HCT116 (cell line): ENCODE measurements at regions not wholly inside any gene's neighbourhood (a gene's known extent, or its start where the extent isn't known, plus 50 kb on each side); places are given as distances from the start of the nearest gene placed in this dataset.

Experiments used
- ATAC-seq: fragments of 200-7000 bp; cut with Tn5 transposase; 2 replicates; pipeline ENCODE4 v1.9.1; 2020; ENCODE audit warnings: mild to moderate bottlenecking, moderate library complexity
- BruUV-seq: library from RNA; stranded (reverse); fragments of 400-500 nt; replicated peaks from 2 replicates; lab custom pipeline; 2021; lab: Mats Ljungman, UMichigan
- CTCF ChIA-PET: fragments of 300-600 bp; sonication (Branson Sonifier 250); formaldehyde crosslinking; loops from one replicate; lab custom pipeline; 2021; ENCODE audit warnings: antibody characterized with exemption; lab: Charles Lee
- POLR2A ChIA-PET: fragments of 300-600, 350-600 bp; sonication (Branson Sonifier 250); formaldehyde crosslinking; loops from one replicate; lab custom pipeline; 2021; ENCODE audit warnings: antibody characterized with exemption; lab: Charles Lee
- RAD21 ChIA-PET, 2 experiments: fragments of 300-600 bp; sonication (Branson Sonifier 250); formaldehyde crosslinking; loops; one replicate each; lab custom pipeline; 2023; ENCODE audit warnings: low total read pairs in 2 of 2; ENCODE audit not compliant: uncharacterized antibody in 2 of 2, unreplicated experiment in 2 of 2, low non-redundant PET in 1 of 2; lab: Charles Lee
- DNase-seq: peaks from one replicate; pipeline ENCODE4 v3.0.0-alpha.2; 2010; ENCODE audit warnings: low read depth, low spot score
- H2AFZ ChIP-seq: fragments of 200-600 bp; shearing (Covaris generic), sonication (generic); 2 replicates; pipeline ENCODE4 v1.6.1; 2017; ENCODE audit warnings: low read depth, mixed run types, mixed read lengths, antibody characterized with exemption, low read length; ENCODE audit not compliant: poor library complexity, severe bottlenecking
- H3K27ac ChIP-seq: 2 replicates; pipeline ENCODE4 v1.5.1; 2012; ENCODE audit warnings: low read depth, low read length
- H3K27me3 ChIP-seq: fragments of 200-600 bp; sonication (generic); 2 replicates; pipeline ENCODE4 v1.6.1; 2016; ENCODE audit warnings: mixed run types, low read length, mixed read lengths; ENCODE audit not compliant: insufficient read depth
- H3K36me3 ChIP-seq, 2 experiments: fragments of 200-500 bp in 1 of 2; fragments of 200-600 bp in 1 of 2; sonication (Bioruptor generic) in 1 of 2; sonication (generic) in 1 of 2; 2 replicates each; pipeline versions ENCODE4 v1.5.1 to v1.6.1; 2014 to 2016; ENCODE audit warnings: low read length in 2 of 2, inconsistent platforms in 1 of 2, mixed read lengths in 1 of 2, mixed run types in 1 of 2; ENCODE audit not compliant: insufficient read depth in 2 of 2, control insufficient read depth in 1 of 2
- H3K4me1 ChIP-seq, 2 experiments: fragments of 200-600 bp in 1 of 2; sonication (generic) in 1 of 2; 2 replicates each; pipeline versions ENCODE4 v1.5.1 to v1.6.1; 2012 to 2017; ENCODE audit warnings: low read length in 2 of 2, inconsistent platforms in 1 of 2, mild to moderate bottlenecking in 1 of 2, mixed read lengths in 1 of 2, mixed run types in 1 of 2, moderate library complexity in 1 of 2; ENCODE audit not compliant: insufficient read depth in 2 of 2, control insufficient read depth in 1 of 2
- H3K4me2 ChIP-seq: fragments of 200-600 bp; sonication (generic); 2 replicates; pipeline ENCODE4 v1.6.1; 2017; ENCODE audit warnings: mixed run types, low read length, mixed read lengths
- H3K4me3 ChIP-seq, 2 experiments: fragments of 200-600 bp in 1 of 2; sonication (generic) in 1 of 2; replicated peaks in 1 of 2; 2 replicates each; pipeline ENCODE4 v1.5.1; 2011 to 2016; ENCODE audit warnings: low read length in 2 of 2, control low read depth in 1 of 2, low read depth in 1 of 2, mild to moderate bottlenecking in 1 of 2, mixed read lengths in 1 of 2, mixed run types in 1 of 2
- H3K79me2 ChIP-seq: fragments of 200-600 bp; sonication (generic); 2 replicates; pipeline ENCODE4 v1.6.1; 2017; ENCODE audit warnings: mild to moderate bottlenecking, mixed run types, low read length, moderate library complexity, mixed read lengths; ENCODE audit not compliant: insufficient read depth
- H3K9ac ChIP-seq: fragments of 200-600 bp; sonication (generic); 2 replicates; pipeline ENCODE4 v1.6.1; 2016; ENCODE audit warnings: low read length, mixed read lengths
- H3K9me2 ChIP-seq: fragments of 200-600 bp; sonication (generic), shearing (Covaris generic); 2 replicates; pipeline ENCODE4 v1.6.1; 2017; ENCODE audit warnings: mixed run types, mild to moderate bottlenecking, moderate library complexity; ENCODE audit not compliant: insufficient read depth
- H3K9me3 ChIP-seq, 2 experiments: fragments of 200-500 bp in 1 of 2; fragments of 200-600 bp in 1 of 2; sonication (Bioruptor generic) in 1 of 2; sonication (generic) in 1 of 2; 2 replicates each; pipeline ENCODE4 v1.6.1; 2014 to 2017; ENCODE audit warnings: low read length in 2 of 2, mixed read lengths in 2 of 2, inconsistent platforms in 1 of 2, low read depth in 1 of 2, mild to moderate bottlenecking in 1 of 2, mixed run types in 1 of 2, moderate library complexity in 1 of 2; ENCODE audit not compliant: control insufficient read depth in 1 of 2, insufficient read depth in 1 of 2
- H4K20me1 ChIP-seq: fragments of 200-600 bp; sonication (generic), shearing (Covaris generic); 2 replicates; pipeline ENCODE4 v1.6.1; 2017; ENCODE audit warnings: mixed run types, mild to moderate bottlenecking, moderate library complexity; ENCODE audit not compliant: insufficient read depth
- CEBPB ChIP-seq: IDR thresholded peaks from 2 replicates; pipeline ENCODE4 v1.6.1; 2012; ENCODE audit warnings: low read depth
- EGR1 ChIP-seq: IDR thresholded peaks from 2 replicates; pipeline ENCODE4 v1.6.1; 2012; ENCODE audit warnings: low read depth
- ELF1 ChIP-seq: IDR thresholded peaks from 2 replicates; pipeline ENCODE4 v1.6.1; 2012; ENCODE audit warnings: low read depth, borderline replicate concordance
- EZH2phosphoT487 ChIP-seq: fragments of 200-600 bp; IDR thresholded peaks from 2 replicates; pipeline ENCODE4 v1.6.1; 2018; ENCODE audit warnings: antibody characterized with exemption, borderline replicate concordance
- FOSL1 ChIP-seq: IDR thresholded peaks from 2 replicates; pipeline ENCODE4 v1.6.1; 2012; ENCODE audit warnings: low read depth
- POLR2AphosphoS5 ChIP-seq: IDR thresholded peaks from 2 replicates; pipeline ENCODE4 v1.6.1; 2011; ENCODE audit warnings: mild to moderate bottlenecking, low read depth, low read length, moderate library complexity
- SP1 ChIP-seq: IDR thresholded peaks from 2 replicates; pipeline ENCODE4 v1.6.1; 2012; ENCODE audit warnings: low read depth
- SRF ChIP-seq: IDR thresholded peaks from 2 replicates; pipeline ENCODE4 v1.6.1; 2012; ENCODE audit warnings: low read depth
- TCF7L2 ChIP-seq: IDR thresholded peaks from 2 replicates; pipeline ENCODE4 v1.7.0; 2011; ENCODE audit warnings: borderline replicate concordance, inconsistent platforms; ENCODE audit not compliant: insufficient read depth, insufficient read length; ENCODE audit errors: extremely low read depth
- YY1 ChIP-seq: IDR thresholded peaks from 2 replicates; pipeline ENCODE4 v1.6.1; 2011; ENCODE audit warnings: low read length, low read depth, moderate library complexity, mild to moderate bottlenecking; ENCODE audit not compliant: insufficient replicate concordance; ENCODE audit errors: extremely low read depth
- ZNF274 ChIP-seq: fragments of 200-500 bp; sonication (Bioruptor generic); IDR thresholded peaks from 2 replicates; pipeline ENCODE4 v1.6.1; 2014; ENCODE audit warnings: mild to moderate bottlenecking, low read depth, low read length, inconsistent platforms
- intact Hi-C: fragments of 100-400 bp; cut with micrococcal nuclease; formaldehyde crosslinking; loops from 2 replicates; pipeline ENCODE4 v1.10.0; 2022
- TF ChIP-seq, protein P1 (sequence below): IDR thresholded peaks from 2 replicates; pipeline ENCODE4 v1.6.1; 2012
- TF ChIP-seq, protein P2 (sequence below): IDR thresholded peaks from 2 replicates; pipeline ENCODE4 v1.6.1; 2012
- TF ChIP-seq, protein P3 (sequence below): IDR thresholded peaks from 2 replicates; pipeline ENCODE4 v1.6.1; 2011; ENCODE audit warnings: mild to moderate bottlenecking, low read length, moderate library complexity; ENCODE audit not compliant: insufficient replicate concordance; ENCODE audit errors: extremely low read depth
- TF ChIP-seq, protein P4 (sequence below): IDR thresholded peaks from 2 replicates; pipeline ENCODE4 v1.6.1; 2012; ENCODE audit warnings: low read depth

DNA sequence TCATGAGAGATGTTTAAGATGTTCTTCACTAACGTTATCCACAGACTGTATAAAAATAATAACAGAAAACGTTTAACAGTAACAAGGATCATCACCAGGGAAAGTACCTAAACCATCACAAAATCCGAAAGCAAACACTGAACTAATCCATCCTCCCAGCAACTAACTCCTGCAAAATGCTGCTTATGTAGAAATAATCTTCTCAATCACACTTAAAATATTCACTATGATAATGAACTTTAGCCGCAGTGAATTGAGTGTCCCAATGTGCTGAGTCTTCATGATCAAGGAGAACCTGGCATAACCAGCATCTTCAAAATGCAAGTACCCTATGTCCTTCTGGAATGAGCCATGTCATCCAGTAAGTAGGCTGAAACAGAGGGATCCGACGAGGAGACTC, 166.1 kb downstream of the LTN1 start:
- intact Hi-C loops = no loop called here
- CTCF ChIA-PET = no interaction called here
- Histone ChIP-seq H3K79me2 (no peaks in the 10 kb centered on the region), H3K4me2 (no peak overlapping the region), H3K9me3 (no peaks in the 10 kb centered on the region), H3K27ac (no peak overlapping the region), H3K9ac (no peak overlapping the region), H4K20me1 (no peaks in the 10 kb centered on the region), H2AFZ (no peak overlapping the region), H3K4me3 (no peak overlapping the region), H3K4me1 (no peaks in the 10 kb centered on the region), H3K9me2 (no peaks in the 10 kb centered on the region), H3K27me3 (peaks cover 10% of the 10 kb centered on the region; the same call in 1 of the 2 replicates), H3K36me3 (no peaks in the 10 kb centered on the region)
- RAD21 ChIA-PET = no interaction called here
- ATAC-seq = no peak
- no TSS peak for BruUV-seq
- DNase-seq = no peak
- TF ChIP-seq, protein P1, sequence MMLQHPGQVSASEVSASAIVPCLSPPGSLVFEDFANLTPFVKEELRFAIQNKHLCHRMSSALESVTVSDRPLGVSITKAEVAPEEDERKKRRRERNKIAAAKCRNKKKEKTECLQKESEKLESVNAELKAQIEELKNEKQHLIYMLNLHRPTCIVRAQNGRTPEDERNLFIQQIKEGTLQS = no peak
- no peak for TF ChIP-seq YY1
- POLR2A ChIA-PET = no interaction called here

DNA sequence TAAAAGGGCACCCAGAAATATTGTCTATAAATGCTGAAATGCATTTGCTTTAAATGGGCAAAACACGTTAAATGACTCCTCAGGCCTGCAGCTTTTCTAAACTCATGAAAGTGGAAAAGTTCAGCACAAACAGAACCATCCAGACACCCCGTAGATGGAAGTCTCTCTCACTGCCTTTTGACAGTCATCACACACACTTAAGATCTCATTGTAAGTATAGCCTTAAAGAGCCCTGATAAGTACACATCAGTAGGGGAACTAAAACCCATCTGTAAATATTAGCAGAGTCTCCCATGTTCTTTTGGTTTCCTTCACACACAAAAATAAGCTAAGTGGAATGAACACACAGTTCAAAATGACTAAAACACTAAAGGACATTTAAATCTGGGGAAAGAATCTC, 166.7 kb downstream of the LTN1 start:
- no peak for DNase-seq
- CTCF ChIA-PET = no interaction called here
- RAD21 ChIA-PET = no interaction called here
- ATAC-seq = no peak
- Histone ChIP-seq H3K9me3 (no peaks in the 10 kb centered on the region), H3K27me3 (peaks cover 10% of the 10 kb centered on the region; the same call in 1 of the 2 replicates), H3K9ac (no peak overlapping the region), H3K36me3 (no peaks in the 10 kb centered on the region), H3K4me2 (no peak overlapping the region), H3K4me3 (no peak overlapping the region), H4K20me1 (no peaks in the 10 kb centered on the region), H3K4me1 (no peaks in the 10 kb centered on the region), H2AFZ (no peak overlapping the region), H3K79me2 (no peaks in the 10 kb centered on the region), H3K9me2 (no peaks in the 10 kb centered on the region), H3K27ac (no peak overlapping the region)
- no TSS peak for BruUV-seq
- intact Hi-C loops = no loop called here
- POLR2A ChIA-PET = no interaction called here
- TF ChIP-seq FOSL1 (no peak), SRF (no peak), EGR1 (no peak), TCF7L2 (no peak), ZNF274 (no peak), ELF1 (no peak), SP1 (no peak), EZH2phosphoT487 (no peak), POLR2AphosphoS5 (no peak), CEBPB (no peak)
- TF ChIP-seq, protein P1 = no peak
- TF ChIP-seq, protein P2, sequence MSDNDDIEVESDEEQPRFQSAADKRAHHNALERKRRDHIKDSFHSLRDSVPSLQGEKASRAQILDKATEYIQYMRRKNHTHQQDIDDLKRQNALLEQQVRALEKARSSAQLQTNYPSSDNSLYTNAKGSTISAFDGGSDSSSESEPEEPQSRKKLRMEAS = no peak
- TF ChIP-seq, protein P3, sequence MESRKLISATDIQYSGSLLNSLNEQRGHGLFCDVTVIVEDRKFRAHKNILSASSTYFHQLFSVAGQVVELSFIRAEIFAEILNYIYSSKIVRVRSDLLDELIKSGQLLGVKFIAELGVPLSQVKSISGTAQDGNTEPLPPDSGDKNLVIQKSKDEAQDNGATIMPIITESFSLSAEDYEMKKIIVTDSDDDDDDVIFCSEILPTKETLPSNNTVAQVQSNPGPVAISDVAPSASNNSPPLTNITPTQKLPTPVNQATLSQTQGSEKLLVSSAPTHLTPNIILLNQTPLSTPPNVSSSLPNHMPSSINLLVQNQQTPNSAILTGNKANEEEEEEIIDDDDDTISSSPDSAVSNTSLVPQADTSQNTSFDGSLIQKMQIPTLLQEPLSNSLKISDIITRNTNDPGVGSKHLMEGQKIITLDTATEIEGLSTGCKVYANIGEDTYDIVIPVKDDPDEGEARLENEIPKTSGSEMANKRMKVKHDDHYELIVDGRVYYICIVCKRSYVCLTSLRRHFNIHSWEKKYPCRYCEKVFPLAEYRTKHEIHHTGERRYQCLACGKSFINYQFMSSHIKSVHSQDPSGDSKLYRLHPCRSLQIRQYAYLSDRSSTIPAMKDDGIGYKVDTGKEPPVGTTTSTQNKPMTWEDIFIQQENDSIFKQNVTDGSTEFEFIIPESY = no peak
- TF ChIP-seq, protein P4, sequence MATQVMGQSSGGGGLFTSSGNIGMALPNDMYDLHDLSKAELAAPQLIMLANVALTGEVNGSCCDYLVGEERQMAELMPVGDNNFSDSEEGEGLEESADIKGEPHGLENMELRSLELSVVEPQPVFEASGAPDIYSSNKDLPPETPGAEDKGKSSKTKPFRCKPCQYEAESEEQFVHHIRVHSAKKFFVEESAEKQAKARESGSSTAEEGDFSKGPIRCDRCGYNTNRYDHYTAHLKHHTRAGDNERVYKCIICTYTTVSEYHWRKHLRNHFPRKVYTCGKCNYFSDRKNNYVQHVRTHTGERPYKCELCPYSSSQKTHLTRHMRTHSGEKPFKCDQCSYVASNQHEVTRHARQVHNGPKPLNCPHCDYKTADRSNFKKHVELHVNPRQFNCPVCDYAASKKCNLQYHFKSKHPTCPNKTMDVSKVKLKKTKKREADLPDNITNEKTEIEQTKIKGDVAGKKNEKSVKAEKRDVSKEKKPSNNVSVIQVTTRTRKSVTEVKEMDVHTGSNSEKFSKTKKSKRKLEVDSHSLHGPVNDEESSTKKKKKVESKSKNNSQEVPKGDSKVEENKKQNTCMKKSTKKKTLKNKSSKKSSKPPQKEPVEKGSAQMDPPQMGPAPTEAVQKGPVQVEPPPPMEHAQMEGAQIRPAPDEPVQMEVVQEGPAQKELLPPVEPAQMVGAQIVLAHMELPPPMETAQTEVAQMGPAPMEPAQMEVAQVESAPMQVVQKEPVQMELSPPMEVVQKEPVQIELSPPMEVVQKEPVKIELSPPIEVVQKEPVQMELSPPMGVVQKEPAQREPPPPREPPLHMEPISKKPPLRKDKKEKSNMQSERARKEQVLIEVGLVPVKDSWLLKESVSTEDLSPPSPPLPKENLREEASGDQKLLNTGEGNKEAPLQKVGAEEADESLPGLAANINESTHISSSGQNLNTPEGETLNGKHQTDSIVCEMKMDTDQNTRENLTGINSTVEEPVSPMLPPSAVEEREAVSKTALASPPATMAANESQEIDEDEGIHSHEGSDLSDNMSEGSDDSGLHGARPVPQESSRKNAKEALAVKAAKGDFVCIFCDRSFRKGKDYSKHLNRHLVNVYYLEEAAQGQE = no peak
